GM21526 (cell line): ENCODE measurements at regions not wholly inside any gene's neighbourhood (a gene's known extent, or its start where the extent isn't known, plus 50 kb on each side); places are given as distances from the start of the nearest gene placed in this dataset.
"Not testable (repeated sequence)": the region's sequence is repeated elsewhere in the genome, so short reads cannot be mapped to it uniquely, and the experiment has no call there.

Experiments used
- ATAC-seq: cut with Tn5 transposase; IDR thresholded peaks from one replicate; pipeline ENCODE4 v1.9.1; 2021; ENCODE audit warnings: moderate library complexity; ENCODE audit not compliant: unreplicated experiment, low FRiP score

- ATAC-seq, result no peak
Measured at GRCh38 chrX:104513162-104513561, 52.8 kb upstream of the IL1RAPL2 start.

DNA sequence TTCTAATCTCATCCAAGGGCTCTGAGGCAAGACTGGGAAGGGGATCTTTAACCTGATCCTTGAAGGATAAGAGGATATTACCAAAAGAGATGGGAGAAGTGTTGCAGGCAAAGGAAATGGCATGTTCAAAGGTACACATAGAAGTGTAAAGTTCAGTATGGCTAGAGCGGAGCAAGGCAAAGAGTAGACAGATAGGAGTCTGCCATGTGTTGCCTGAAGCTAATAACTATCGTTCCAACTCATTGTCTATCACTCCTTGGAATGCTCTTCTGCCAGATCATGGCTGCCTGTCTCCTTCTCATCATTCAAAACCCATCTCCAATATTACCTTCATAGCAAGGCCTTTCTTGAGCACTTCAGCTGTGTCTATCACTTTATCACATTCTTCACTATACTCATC is 55.2 kb upstream of the IL1RAPL2 start:
- ATAC-seq, result no peak

DNA sequence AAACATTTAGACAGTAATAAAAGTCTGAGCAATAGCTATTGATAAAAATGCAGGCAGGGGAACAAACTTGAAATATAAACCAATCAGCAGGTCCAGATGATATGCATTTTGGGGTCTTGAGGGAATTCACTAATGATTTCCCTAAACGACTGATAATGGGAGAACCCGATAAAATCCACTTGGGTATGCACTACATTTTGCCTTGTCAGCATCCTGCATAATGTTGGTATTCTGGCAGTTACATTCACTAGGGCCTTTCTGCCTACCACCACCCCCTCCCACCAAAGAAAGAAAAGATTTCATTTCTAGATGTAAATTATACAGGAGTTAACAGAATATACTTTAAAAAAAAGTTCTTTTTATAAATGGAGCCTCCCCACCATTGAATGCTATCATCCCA is 63.5 kb upstream of the IL1RAPL2 start:
- no peak for ATAC-seq

GRCh38 chrX:104488811-104489210 is 77.2 kb upstream of the IL1RAPL2 start:
- ATAC-seq, result no peak

GRCh38 chrX:104486691-104487090 is 79.3 kb upstream of the IL1RAPL2 start:
- no peak for ATAC-seq

DNA sequence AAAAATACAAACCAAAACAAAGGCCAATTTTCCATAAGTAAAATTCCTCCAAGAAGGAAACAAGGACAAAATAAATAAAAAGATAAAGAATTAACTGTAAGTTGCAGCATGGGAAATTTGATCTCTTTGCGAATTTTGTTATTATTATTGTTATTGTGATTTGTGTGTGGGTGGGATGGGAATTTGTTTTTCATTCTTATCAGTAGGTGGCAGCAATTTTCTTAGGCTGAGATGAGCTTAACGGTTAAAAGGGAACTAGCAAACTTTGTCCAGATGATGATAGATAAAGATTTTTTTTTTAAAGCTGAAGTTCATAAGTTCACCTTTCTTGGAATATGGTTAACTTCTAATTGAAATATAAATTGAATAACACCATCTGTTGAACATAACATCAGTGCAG is 83.2 kb upstream of the IL1RAPL2 start:
- no peak for ATAC-seq

- no peak for ATAC-seq
Measured at GRCh38 chrX:104469771-104470170, 96.2 kb upstream of the IL1RAPL2 start.

- no peak for ATAC-seq
Measured at GRCh38 chrX:104459796-104460195, 106.2 kb upstream of the IL1RAPL2 start.

- ATAC-seq, result not testable (repeated sequence)
Measured at GRCh38 chrX:104457130-104457529, 108.9 kb upstream of the IL1RAPL2 start.

GRCh38 chrX:104450316-104450715 is 115.7 kb upstream of the IL1RAPL2 start:
- ATAC-seq, result no peak

GRCh38 chrX:104445591-104445990 is 120.4 kb upstream of the IL1RAPL2 start:
- no peak for ATAC-seq

DNA sequence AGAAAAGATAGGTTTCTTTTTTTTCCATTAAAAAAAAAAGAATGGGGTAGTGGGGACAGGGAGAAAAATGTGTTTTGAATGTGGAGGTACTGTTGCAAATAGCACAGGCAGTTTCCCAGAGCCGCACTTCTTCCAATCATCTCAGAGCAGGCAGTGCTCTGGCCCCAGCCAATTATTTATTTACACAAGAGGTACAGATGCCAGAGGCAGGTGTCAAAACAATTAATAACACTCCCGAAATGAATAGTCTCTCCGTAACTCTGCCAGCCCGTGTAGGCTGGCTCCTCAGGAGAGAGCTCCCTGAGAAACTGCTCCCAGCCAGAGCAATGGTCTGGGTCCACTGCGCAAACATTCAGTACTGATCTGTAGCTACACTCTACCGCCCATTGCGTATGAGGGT is 130.8 kb upstream of the IL1RAPL2 start:
- ATAC-seq, result no peak

DNA sequence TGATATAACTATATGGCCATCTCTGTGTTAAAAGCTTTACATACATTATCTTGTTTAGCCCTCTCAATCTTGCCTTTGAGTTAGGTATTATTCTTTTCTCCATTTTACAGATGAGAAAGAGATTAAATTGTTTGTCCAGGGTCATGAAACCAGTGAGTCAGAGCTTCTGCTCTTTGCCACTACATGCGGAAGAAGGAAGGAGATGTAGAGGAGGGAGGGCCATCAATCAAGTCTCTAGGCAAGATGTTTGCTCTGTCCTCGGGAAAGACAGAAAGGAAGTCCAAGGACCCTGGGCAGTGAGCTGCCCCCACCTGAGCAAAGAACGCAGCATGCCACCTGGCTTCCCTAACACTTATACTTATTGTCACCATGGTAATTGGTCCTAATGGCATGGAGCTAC is 133.7 kb upstream of the IL1RAPL2 start:
- ATAC-seq, result no peak

- no peak for ATAC-seq
Measured at GRCh38 chrX:104430742-104431119, 135.3 kb upstream of the IL1RAPL2 start.

GRCh38 chrX:104430072-104430741 is 135.8 kb upstream of the IL1RAPL2 start:
- ATAC-seq, result no peak

DNA sequence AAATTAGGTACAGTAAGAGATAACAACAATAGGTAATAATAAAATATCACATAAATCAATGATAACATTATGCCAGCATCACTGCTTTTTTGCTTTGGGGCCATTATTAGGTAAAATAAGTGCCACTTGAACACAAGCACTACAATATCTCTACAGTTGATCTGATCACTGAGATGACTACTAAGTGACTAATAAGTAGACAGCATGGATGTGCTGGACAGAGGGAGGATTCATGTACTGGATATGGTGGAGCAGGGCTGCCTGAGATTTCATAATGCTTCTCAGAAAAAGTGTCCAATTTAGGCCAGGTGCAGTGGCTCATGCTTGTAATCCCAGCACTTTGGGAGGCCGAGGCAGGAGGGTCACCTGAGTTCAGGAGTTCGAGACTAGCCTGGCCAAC is 137.8 kb upstream of the IL1RAPL2 start:
- no peak for ATAC-seq

- ATAC-seq, result no peak
Measured at GRCh38 chrX:104427693-104428092, 138.3 kb upstream of the IL1RAPL2 start.

- no peak for ATAC-seq
Measured at GRCh38 chrX:104427073-104427472, 138.9 kb upstream of the IL1RAPL2 start.

DNA sequence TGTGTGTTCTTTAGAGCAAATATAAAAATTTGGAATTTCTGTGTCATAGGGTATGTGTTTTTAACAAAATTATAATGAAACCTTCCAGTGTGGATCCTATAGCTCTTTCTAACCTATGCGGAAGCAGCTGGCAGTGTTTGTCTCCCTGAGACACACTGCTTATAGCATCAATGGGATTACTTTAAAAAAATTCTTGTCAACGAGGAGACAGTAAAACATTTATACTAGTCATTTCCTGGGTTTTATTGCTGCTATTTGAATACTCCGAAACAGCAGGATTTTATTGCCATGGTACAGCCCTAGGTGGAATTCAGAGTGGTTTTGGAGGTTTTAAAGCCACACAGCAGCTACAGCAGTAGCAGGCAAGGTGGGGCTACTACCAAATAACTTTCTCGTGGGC is 145.1 kb upstream of the IL1RAPL2 start:
- ATAC-seq, result no peak

DNA sequence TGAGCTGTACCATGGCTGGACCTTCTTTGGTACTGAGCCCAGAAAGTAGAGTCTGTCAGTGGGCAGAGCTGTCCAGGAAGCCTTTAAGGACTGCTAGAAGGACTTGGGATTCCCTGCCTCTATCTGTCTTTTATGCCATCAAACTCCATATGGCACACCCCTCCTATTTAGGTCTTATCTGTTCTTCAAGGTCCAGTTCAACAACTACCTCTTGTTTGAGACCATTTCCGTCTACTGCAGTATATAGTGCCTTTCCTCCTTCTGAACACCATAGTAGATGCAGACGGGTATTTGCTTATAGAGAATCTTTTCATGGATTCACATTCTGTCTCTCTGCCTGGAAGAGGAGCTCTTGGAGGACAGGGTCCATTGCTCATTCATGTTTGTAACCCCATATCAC is 146.1 kb upstream of the IL1RAPL2 start:
- no peak for ATAC-seq

- no peak for ATAC-seq
Measured at GRCh38 chrX:104419211-104419610, 146.8 kb upstream of the IL1RAPL2 start.

DNA sequence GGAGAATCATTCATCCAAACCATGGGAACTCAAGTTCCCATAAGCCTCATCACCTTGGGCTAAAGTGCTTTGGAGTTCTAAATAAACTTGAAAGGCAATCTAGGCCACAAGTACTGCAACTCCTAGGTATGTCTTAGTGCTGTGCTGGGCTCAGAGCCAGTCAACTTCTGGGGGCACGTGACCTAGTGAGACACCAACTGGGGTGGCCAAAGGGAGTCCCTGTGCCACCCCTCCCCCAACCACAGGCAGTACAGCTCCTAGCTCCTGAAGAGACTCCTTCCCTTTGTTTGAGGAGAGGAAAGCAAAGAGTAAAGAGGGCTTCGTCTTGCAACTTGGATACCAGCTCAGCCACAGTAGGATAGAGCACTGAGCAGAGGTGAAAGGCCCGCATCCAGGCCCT is 154.2 kb upstream of the IL1RAPL2 start:
- no peak for ATAC-seq

DNA sequence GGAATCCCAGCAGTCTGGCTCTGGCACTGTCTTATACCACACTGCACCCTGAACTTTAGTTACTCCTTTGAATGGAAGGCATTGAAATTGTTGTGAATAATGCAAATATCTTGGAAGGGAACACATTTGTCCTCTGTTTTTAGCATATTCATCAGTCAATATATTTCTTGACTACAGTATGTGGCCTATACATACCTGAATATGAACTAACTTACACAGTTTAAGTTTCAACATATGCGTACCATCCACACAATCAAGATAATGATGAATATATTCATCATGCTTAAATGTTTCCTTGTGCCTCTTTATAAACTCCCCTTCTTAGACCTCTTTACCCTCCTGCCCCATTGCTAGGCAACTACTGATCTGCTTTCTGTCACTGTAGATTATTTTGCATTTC is 145.7 kb upstream of the ESX1 start:
- ATAC-seq, result no peak
